Coronary artery (tissue), 2 donors: ENCODE measurements at regions not wholly inside any gene's neighbourhood (a gene's known extent, or its start where the extent isn't known, plus 50 kb on each side); places are given as distances from the start of the nearest gene placed in this dataset.
"Not testable (repeated sequence)": the region's sequence is repeated elsewhere in the genome, so short reads cannot be mapped to it uniquely, and the experiment has no call there.

Source experiments
- DNase-seq: peaks from one replicate; pipeline ENCODE4 v3.0.0-alpha.2; 2017; ENCODE audit warnings: low spot score
- H3K27ac ChIP-seq, 2 donors: fragments of 200-600 bp; sonication (generic); one replicate each; pipeline ENCODE4 v1.5.1; 2016 to 2019
- H3K4me3 ChIP-seq: fragments of 200-600 bp; sonication (generic); 2 replicates; pipeline ENCODE4 v1.5.1; 2016; ENCODE audit warnings: mild to moderate bottlenecking, moderate library complexity
- CTCF ChIP-seq: fragments of 200-600 bp; sonication (generic); IDR thresholded peaks from one replicate; pipeline ENCODE4 v1.5.1; 2019; ENCODE audit warnings: antibody characterized with exemption

GRCh38 chr3:166836836-166837235 is 543.3 kb downstream of the ZBBX start:
- no peak for DNase-seq
- Histone ChIP-seq H3K27ac (no peak overlapping the region), H3K4me3 (no peak overlapping the region)
- no peak for TF ChIP-seq CTCF

- no peak for DNase-seq
- no peak for TF ChIP-seq CTCF
- Histone ChIP-seq H3K4me3 (no peak overlapping the region), H3K27ac (no peak overlapping the region)
These were observed 550.2 kb downstream of the ZBBX start for GRCh38 chr3:166829896-166830295.

GRCh38 chr3:166818464-166818863 is 561.6 kb downstream of the ZBBX start:
- TF ChIP-seq CTCF = no peak
- DNase-seq = no peak
- H3K27ac ChIP-seq = no peak overlapping the region
- no peak overlapping the region for H3K4me3 ChIP-seq

GRCh38 chr3:166817269-166817668 is 562.8 kb downstream of the ZBBX start:
- not testable (repeated sequence) for DNase-seq, H3K4me3 ChIP-seq, H3K27ac ChIP-seq

- TF ChIP-seq CTCF = no peak
- Histone ChIP-seq H3K4me3 (no peak overlapping the region), H3K27ac (no peak overlapping the region)
- no peak for DNase-seq
These were observed 569.2 kb downstream of the ZBBX start for GRCh38 chr3:166810741-166811445.

GRCh38 chr3:166809520-166809919 is 570.6 kb downstream of the ZBBX start:
- no peak overlapping the region for H3K27ac ChIP-seq

GRCh38 chr3:166788936-166789335 is 591.2 kb downstream of the ZBBX start:
- no peak for TF ChIP-seq CTCF

More at GRCh38 chr3:166809520-166809919, 570.6 kb downstream of the ZBBX start:
- no peak for TF ChIP-seq CTCF
- H3K4me3 ChIP-seq = no peak overlapping the region
- no peak for DNase-seq

More at GRCh38 chr3:166788936-166789335, 591.2 kb downstream of the ZBBX start:
- H3K27ac ChIP-seq = no peak overlapping the region
- no peak for DNase-seq
- H3K4me3 ChIP-seq = no peak overlapping the region
